Upper lobe of right lung (tissue), 1 donor: ENCODE measurements at regions not wholly inside any gene's neighbourhood (a gene's known extent, or its start where the extent isn't known, plus 50 kb on each side); places are given as distances from the start of the nearest gene placed in this dataset.

Source experiments
- ATAC-seq: fragments of 200-7000 bp; cut with Tn5 transposase; one replicate; pipeline ENCODE4 v1.9.1; 2020; ENCODE audit warnings: mild to moderate bottlenecking, moderate library complexity
- DNase-seq: peaks from one replicate; pipeline ENCODE4 v3.0.0-alpha.2; 2020
- H3K27ac ChIP-seq: fragments of 200-600 bp; one replicate; pipeline ENCODE4 v1.8.0; 2022
- H3K27me3 ChIP-seq: fragments of 200-600 bp; one replicate; pipeline ENCODE4 v1.8.0; 2022; ENCODE audit warnings: mild to moderate bottlenecking
- H3K36me3 ChIP-seq: fragments of 200-600 bp; one replicate; pipeline ENCODE4 v1.8.0; 2022
- H3K4me1 ChIP-seq: fragments of 200-600 bp; one replicate; pipeline ENCODE4 v1.8.0; 2022
- H3K4me3 ChIP-seq: fragments of 200-600 bp; one replicate; pipeline ENCODE4 v1.8.0; 2022; ENCODE audit warnings: mild to moderate bottlenecking
- H3K9me3 ChIP-seq: fragments of 200-600 bp; one replicate; pipeline ENCODE4 v1.8.0; 2022
- intact Hi-C: fragments of 100-400 bp; cut with DNase I; formaldehyde crosslinking; loops from one replicate; pipeline ENCODE4 v1.11.0; 2022
- TF ChIP-seq, protein P1 (sequence below): fragments of 200-600 bp; IDR thresholded peaks from one replicate; pipeline ENCODE4 v1.8.0; 2022; ENCODE audit warnings: antibody characterized with exemption
- donor health status: DM: no; HTN: yes; CAD: no; lungs with severe emphysema.

DNA sequence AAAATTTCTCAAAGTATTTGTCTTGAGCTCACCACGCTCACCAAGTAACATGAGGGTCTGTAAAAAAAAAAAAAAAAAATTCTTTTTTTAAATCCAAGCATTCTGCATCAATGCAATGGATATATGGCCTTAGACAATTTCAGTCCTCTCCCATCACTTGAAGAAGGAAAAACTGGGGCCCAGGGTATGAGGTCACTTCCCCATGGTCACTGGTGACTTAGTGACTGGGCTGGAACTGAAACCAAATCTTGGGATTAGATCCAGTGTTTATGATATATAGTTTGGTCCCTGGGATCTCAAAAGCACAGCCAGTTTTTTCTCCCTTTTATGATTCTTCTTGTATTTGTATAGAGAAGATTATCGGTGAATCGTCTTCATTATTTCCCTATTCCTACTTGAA is 477.9 kb upstream of the TNP1 start:
- Histone ChIP-seq H3K36me3 (no peaks in the 10 kb centered on the region), H3K4me1 (no peaks in the 10 kb centered on the region), H3K27ac (no peak overlapping the region), H3K9me3 (no peaks in the 10 kb centered on the region), H3K4me3 (no peak overlapping the region), H3K27me3 (no peaks in the 10 kb centered on the region)
- DNase-seq (no peak), ATAC-seq (no peak)
- intact Hi-C loops, result no loop called here
- TF ChIP-seq, protein P1, sequence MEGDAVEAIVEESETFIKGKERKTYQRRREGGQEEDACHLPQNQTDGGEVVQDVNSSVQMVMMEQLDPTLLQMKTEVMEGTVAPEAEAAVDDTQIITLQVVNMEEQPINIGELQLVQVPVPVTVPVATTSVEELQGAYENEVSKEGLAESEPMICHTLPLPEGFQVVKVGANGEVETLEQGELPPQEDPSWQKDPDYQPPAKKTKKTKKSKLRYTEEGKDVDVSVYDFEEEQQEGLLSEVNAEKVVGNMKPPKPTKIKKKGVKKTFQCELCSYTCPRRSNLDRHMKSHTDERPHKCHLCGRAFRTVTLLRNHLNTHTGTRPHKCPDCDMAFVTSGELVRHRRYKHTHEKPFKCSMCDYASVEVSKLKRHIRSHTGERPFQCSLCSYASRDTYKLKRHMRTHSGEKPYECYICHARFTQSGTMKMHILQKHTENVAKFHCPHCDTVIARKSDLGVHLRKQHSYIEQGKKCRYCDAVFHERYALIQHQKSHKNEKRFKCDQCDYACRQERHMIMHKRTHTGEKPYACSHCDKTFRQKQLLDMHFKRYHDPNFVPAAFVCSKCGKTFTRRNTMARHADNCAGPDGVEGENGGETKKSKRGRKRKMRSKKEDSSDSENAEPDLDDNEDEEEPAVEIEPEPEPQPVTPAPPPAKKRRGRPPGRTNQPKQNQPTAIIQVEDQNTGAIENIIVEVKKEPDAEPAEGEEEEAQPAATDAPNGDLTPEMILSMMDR, result no peak

DNA sequence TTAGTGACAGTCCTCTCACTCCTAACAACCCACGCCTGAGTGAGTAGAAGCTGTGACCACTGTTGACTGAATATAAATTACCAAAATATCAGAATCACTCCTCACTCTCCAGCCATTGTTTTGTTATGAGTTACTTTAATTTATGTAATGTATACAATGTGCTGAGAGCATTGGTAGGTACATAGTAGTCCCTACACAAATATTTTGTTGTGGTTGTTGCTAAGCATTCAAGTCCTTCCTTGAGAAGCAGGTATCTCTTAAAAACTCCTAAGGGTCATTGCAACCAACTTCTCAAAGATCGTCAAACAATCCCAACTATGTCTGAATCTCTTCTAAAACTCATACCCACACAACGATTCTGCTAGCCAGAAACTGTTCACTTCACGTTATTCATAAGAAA is 476.8 kb upstream of the TNP1 start:
- DNase-seq, result no peak
- Histone ChIP-seq H3K4me1 (peaks cover 4% of the 10 kb centered on the region), H3K36me3 (no peaks in the 10 kb centered on the region), H3K9me3 (no peaks in the 10 kb centered on the region), H3K4me3 (no peak overlapping the region), H3K27ac (no peak overlapping the region), H3K27me3 (no peaks in the 10 kb centered on the region)
- no peak for ATAC-seq
- intact Hi-C loops, result no loop called here
- TF ChIP-seq, protein P1, result no peak

DNA sequence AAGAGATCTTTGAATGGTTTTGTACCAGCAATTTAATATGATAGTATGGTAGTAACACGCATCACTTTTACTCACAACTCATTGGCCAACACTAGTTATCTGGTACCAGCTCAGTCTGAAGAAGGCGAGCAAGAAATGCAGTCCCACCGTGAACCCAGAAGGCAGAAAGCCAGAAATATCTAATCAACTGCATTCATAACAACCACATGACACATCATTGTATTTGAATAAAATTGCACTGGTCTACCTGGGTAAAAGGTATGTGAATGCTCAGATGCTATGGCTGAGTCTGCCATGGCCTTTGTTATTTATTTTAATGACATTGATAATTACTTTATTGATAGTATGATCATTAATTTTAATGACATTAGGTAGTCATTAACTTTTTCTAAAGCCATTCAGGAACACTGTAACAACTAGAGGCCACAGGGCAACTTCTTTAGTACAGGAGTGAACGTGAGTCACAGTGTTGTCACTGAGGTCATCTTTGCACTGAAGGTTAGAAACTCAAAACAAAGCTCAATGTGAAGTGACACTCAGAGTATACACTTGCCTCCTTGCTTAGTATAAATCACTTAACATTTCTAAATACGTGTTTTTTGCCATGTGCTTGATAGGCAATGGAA is 475.6 kb upstream of the TNP1 start:
- DNase-seq (no peak), ATAC-seq (no peak)
- Histone ChIP-seq H3K4me1 (peaks cover 4% of the 10 kb centered on the region), H3K27me3 (no peaks in the 10 kb centered on the region), H3K9me3 (no peaks in the 10 kb centered on the region), H3K27ac (no peak overlapping the region), H3K36me3 (no peaks in the 10 kb centered on the region), H3K4me3 (no peak overlapping the region)
- intact Hi-C loops, result no loop called here
- TF ChIP-seq, protein P1, result no peak

DNA sequence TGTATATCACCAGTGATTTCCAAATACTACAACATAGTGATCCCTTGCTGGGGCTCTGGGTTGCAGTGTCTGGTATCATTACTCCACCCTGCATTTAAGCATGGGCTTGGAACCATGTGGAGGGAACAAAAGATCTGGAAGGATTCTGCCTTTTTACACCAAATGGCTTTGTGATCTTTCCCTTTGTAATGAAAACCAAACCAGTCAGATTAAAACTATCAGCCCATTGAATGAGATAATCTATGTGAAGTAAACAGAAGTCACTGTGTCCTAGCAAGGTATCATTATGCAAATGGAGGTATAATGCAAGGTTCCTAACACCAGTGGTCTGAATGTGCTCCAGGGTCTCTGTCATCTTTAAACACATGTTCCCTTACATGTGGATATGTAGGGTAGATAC is 474.7 kb upstream of the TNP1 start:
- DNase-seq, result no peak
- no peak overlapping the region for H3K4me3 ChIP-seq

DNA sequence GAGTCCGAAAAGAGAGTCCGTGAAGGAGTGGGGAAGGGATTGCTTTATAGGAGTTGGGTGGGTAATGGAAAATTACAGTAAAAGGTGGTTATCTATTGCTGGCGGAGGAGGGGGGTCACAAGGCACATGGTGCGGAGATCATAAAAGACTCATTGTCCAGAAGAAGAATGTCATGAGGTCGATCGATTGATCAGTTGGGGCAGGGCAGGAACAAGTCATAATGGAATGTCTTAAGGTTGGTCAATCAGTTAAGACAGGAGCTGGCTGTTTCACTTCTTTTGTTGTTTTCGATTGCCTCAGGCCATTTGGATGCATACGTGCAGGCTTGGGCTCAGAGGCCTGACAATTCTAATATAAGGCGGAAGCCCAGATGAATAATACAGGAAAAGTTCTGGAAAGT is 473.0 kb upstream of the TNP1 start:
- Histone ChIP-seq H3K27ac (no peak overlapping the region), H3K27me3 (no peaks in the 10 kb centered on the region), H3K36me3 (no peaks in the 10 kb centered on the region), H3K4me3 (no peak overlapping the region), H3K9me3 (no peaks in the 10 kb centered on the region), H3K4me1 (peaks cover 8% of the 10 kb centered on the region)
- DNase-seq (no peak), ATAC-seq (no peak)
- intact Hi-C loops, result no loop called here
- TF ChIP-seq, protein P1, result no peak

More for the DNA sequence above, 474.7 kb upstream of the TNP1 start:
- H3K4me1 ChIP-seq, result peaks cover 4% of the 10 kb centered on the region
- ATAC-seq, result no peak
- intact Hi-C loops, result no loop called here
- no peak overlapping the region for H3K27ac ChIP-seq
- H3K27me3 ChIP-seq, result no peaks in the 10 kb centered on the region
- no peaks in the 10 kb centered on the region for H3K36me3 ChIP-seq
- TF ChIP-seq, protein P1, result no peak
- no peaks in the 10 kb centered on the region for H3K9me3 ChIP-seq

DNA sequence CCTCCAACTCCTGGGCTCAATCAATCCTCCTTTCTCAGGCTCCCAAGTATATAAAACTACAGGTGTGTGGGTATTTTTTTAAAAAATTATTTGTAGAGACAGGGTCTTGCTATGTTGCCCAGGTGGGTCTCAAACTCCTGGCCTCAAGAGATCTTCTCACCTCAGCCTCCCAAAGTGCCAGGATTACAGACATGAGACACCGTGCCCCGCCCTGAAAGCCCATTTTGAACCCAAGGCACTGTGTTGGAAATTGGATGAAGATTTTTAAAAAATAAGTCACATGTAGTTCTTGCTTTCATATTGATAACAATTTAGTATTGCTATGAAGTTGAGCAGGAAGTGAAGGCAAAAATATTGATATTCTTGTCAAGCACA is 472.5 kb upstream of the TNP1 start:
- intact Hi-C loops, result no loop called here
- TF ChIP-seq, protein P1, result no peak
- H3K27ac ChIP-seq, result no peak overlapping the region
- H3K4me1 ChIP-seq, result peaks cover 8% of the 10 kb centered on the region
- H3K4me3 ChIP-seq, result no peak overlapping the region
- DNase-seq, result no peak
- H3K36me3 ChIP-seq, result no peaks in the 10 kb centered on the region
- no peak for ATAC-seq
- no peaks in the 10 kb centered on the region for H3K27me3 ChIP-seq
- no peaks in the 10 kb centered on the region for H3K9me3 ChIP-seq
